ENCODE measurements at regions not wholly inside any gene's neighbourhood (a gene's known extent, or its start where the extent isn't known, plus 50 kb on each side); places are given as distances from the start of the nearest gene placed in this dataset.
"Not testable (repeated sequence)": the region's sequence is repeated elsewhere in the genome, so short reads cannot be mapped to it uniquely, and the experiment has no call there.

- DNase-seq (ENCODE audit: low spot score), result no peak
Measured at GRCh38 chr3:135558150-135558783, 407.3 kb upstream of the PPP2R3A start.

DNA sequence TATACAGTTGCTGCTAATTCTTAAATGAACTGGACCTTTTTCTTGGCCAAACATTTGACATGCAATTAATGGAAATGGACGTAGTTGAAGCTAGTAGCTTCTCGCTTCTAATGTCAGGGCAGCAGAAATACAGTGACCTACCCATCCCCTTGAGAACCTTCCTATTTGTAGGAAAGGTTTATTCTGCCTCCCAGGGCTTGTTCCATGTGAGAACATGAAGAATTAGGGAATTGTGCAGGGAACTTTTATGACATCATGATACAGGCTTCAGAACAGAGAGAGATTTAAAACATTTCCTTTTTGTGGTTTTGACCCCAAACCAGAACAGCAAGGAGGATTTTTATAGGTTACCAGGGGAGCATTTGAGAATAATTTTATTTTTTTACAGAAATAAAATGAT is 406.6 kb upstream of the PPP2R3A start:
- DNase-seq (ENCODE audit: low spot score), result no peak

DNA sequence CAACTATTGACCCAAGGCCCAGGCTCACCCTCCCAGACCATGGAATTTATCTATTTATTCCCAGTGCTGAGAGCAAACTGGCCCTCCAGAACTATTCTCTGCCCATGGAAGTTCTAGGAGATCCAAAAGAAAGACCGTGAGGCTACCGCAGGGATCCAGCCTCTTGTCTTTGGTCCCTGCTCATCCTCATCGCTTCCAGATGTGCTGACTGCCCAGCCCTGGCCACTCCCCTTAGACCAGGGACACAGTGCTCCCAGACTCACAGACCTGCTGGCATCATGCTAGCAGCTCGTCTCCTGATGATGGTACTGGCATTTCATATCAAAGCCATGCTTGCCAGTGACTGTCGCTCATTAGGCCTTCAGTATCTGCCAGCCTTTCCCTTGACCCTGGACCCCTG is 405.7 kb upstream of the PPP2R3A start:
- DNase-seq (ENCODE audit: low spot score), result no peak

DNA sequence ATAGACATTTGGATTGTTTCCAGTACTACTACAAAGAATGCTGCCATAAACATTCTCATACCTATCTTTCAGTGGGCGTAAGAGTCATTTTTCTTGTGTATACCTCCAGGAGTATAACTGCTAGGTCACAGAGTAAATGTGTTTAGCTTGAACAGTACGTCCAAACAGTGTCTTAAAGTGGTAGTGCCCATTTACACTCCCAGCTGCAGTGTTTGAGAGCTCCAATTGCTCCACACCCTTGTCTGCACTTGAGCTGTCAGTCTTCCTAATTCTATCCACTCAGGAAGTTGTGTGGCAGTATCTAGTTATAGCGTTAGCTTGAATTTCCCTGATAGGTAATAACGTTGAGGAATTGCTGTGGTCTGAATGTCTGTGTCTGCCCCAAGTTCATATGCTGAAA is 404.7 kb upstream of the PPP2R3A start:
- no peak for DNase-seq (ENCODE audit: low spot score)

GRCh38 chr3:135564696-135565095 is 400.8 kb upstream of the PPP2R3A start:
- no peak for DNase-seq (ENCODE audit: low spot score)

DNA sequence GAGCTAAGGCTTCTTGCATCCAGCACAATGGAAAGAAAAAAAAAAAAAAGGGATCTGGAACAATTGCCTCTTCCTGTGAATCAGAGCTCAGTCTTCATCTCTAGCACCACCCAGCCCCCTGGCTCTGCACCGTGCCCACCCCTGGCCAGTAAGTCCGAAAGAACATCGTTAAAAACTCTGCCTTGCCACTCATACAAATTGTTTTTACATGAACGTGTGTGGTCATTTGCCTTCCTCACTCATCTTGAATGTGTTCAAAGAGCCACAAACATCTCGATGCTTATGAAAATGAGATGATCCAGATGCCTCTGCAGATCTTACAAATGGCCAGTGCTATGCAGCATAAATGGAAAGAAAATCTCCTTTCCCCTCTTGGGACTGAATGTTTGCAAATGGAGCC is 400.0 kb upstream of the PPP2R3A start:
- no peak for DNase-seq (ENCODE audit: low spot score)

- DNase-seq (ENCODE audit: low spot score), result no peak
Measured at GRCh38 chr3:135567223-135567622, 398.3 kb upstream of the PPP2R3A start.

DNA sequence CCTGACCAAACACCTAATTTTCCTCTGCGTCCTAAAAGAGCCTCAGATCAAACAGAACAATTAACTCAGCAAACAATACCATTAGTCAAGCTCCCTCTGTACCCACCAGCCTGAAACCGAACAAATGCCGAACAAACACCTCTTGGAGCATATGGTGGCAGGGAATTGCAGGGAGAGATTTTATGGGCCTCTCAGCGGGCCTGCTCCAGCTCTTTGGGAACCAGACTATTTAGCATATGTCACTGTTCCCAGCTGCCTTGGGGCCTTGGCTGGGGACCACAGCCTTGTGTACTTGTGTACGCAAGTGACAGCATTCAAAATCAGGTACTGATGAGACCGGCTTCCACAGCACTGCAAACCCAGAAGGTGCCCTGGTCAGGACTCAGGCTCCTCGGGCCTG is 388.8 kb upstream of the PPP2R3A start:
- no peak for DNase-seq (ENCODE audit: low spot score)

DNA sequence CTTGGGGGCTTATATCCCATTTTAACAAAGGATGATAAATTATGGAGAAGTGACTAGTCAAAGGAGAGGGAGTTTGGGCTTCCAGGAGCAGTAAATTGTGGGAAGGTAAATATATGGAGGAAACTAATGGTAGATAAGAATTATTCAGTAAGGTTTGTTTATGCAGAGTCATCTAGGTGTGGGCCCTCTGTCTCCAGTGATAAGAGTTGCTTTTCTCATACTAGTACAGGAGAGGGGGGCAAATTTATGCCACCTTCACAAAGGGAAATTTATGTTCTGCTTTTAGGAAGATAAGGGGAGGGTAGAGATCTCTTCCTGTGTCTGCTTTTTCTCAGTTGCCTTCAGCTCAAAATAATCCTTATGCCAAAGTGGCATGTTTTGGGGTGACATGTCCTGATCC is 383.7 kb upstream of the PPP2R3A start:
- no peak for DNase-seq (ENCODE audit: low spot score)

- no peak for DNase-seq (ENCODE audit: low spot score)
Measured at GRCh38 chr3:135582800-135583199, 382.7 kb upstream of the PPP2R3A start.

GRCh38 chr3:135596563-135596962 is 369.0 kb upstream of the PPP2R3A start:
- DNase-seq (ENCODE audit: low spot score), result no peak

DNA sequence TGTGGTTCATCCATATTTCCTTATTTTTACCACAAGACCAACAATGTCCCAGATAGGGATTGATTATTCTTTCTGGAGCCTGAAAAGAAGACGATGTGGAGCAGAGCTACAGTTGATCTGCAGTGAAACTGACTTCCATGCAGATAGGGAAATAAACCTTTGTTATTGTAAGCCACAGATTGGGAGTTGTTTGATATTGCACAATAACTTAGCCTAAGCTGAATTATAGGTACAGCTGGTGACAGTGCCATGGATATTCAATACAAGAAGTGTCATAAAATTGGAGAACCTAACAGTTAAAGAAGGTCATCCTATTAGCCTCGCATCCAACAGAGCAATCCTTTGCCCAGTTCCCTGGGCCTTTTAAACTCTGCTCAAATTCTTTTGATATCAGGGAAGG is 367.7 kb upstream of the PPP2R3A start:
- no peak for DNase-seq (ENCODE audit: low spot score)

GRCh38 chr3:135598597-135598996 is 366.9 kb upstream of the PPP2R3A start:
- no peak for DNase-seq (ENCODE audit: low spot score)

DNA sequence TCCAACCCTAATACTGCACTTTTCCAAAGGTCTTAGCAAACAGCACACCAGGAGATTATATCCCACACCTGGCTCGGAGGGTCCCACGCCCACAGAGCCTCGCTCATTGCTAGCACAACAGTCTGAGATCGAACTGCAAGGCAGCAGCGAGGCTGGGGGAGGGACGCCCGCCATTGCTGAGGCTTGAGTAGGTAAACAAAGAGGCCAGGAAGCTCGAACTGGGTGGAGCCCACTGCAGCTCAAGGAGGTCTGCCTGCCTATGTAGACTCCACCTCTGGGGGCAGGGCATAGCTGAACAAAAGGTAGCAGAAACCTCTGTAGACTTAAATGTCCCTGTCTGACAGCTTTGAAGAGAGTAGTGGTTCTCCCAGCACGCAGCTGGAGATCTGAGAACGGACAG is 361.0 kb upstream of the PPP2R3A start:
- DNase-seq (ENCODE audit: low spot score), result not testable (repeated sequence)

GRCh38 chr3:135618123-135618522 is 347.4 kb upstream of the PPP2R3A start:
- DNase-seq (ENCODE audit: low spot score), result no peak

- DNase-seq (ENCODE audit: low spot score), result no peak
Measured at GRCh38 chr3:135621184-135621920, 344.2 kb upstream of the PPP2R3A start.

DNA sequence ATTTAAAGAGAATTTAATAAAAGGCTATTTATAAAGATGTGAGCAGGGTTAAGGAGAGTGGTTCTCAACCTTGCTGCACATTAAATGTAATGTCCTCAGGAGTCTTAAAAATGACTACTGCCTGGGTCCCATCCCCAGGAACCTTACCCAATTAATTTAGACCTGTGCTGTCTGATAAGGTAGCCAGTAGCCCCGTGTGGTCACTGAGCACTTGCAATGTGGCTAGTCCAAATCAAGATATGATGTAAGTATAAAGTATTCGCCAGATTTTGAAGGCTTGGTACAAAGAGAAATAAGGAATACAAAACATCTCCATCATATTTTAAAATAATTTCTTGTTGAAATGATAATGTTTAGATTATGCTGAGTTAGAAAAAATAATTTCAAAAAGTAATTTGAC is 343.3 kb upstream of the PPP2R3A start:
- DNase-seq (ENCODE audit: low spot score), result no peak

GRCh38 chr3:135622656-135623055 is 342.9 kb upstream of the PPP2R3A start:
- no peak for DNase-seq (ENCODE audit: low spot score)

- no peak for DNase-seq (ENCODE audit: low spot score)
Measured at GRCh38 chr3:135623558-135623957, 342.0 kb upstream of the PPP2R3A start.

DNA sequence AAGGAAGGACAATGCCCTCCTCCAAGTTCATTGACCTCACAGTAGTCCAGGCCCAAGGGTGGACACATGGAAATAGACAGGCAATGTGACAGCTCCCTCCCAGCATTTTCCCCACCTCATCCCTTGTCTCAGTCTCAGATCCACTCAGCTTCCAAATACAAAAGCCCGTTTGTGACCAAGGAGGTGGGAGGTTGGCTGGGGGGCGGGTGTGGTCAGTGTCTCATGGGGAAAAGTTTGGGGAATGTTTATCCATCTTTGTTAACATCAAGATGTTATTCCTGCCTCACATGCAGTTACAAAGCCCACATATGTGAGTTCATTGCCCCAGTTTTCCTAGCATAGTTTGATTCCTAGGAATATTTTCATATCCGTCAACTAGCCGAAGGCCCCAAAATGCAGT is 338.5 kb upstream of the PPP2R3A start:
- DNase-seq (ENCODE audit: low spot score), result no peak

GRCh38 chr3:135629701-135630408 is 335.7 kb upstream of the PPP2R3A start:
- DNase-seq (ENCODE audit: low spot score), result no peak

DNA sequence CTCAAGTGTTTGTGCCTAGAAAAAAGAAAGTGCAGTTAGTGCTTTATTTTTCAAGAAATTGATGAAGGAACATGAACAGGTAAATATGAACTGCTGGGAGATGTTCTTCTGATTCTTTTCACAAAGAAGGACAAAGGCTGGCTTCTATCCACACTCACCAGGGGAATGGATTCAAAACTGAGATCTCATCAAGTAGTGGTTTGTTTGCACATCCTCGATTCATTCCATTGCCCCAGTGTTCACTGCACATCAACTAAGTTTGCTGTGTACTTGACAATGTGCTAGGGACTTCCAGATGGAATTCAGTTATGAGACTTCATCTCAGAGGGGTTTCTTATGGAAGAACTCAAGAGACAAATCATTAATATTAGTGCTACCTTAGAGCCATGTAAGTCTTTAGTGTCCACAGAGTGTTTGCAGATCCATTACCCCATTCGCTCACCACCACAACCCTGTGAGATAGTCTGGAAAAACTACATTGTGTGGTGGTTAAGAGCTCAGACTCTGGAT is 332.9 kb upstream of the PPP2R3A start:
- DNase-seq (ENCODE audit: low spot score), result no peak

DNA sequence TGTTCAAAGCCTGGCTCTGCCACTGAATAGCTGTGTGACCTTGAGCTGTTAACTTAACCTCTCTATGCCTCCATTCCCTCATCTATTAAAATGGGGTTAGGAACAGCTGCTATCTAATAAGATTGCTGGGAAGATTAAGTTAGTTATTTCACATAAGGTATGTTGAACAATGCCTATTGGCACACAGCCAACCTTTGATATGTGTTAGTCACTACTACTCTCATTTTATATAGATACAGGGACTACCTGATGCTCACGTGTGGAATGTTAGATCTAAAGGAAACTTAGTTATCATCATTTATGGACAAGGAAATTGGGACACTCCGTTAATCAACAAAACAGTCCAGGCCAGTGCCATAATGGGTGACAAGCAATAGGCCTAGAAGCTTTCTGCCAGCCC is 332.4 kb upstream of the PPP2R3A start:
- no peak for DNase-seq (ENCODE audit: low spot score)
